Right lobe of liver (tissue), 4 donors: ENCODE measurements at regions not wholly inside any gene's neighbourhood (a gene's known extent, or its start where the extent isn't known, plus 50 kb on each side); places are given as distances from the start of the nearest gene placed in this dataset.

Experiments used
- POLR2A ChIP-seq: fragments of 450-650 bp; IDR thresholded peaks from one replicate; pipeline ENCODE4 v1.6.1; 2017; ENCODE audit warnings: antibody characterized with exemption, mild to moderate bottlenecking
- TF ChIP-seq, protein P1 (sequence below), 4 donors: fragments of 200-600 bp in 3 of 4; fragments of 450-650 bp in 1 of 4; IDR thresholded peaks; one replicate each; pipeline versions ENCODE4 v1.5.1 to v1.8.0; 2016 to 2022; ENCODE audit warnings: antibody characterized with exemption in 4 of 4, mild to moderate bottlenecking in 2 of 4
- donor health status: DM: no; HTN: no; CAD: no.
- donor health status: DM: no; HTN: no; CAD: no.
- donor health status: DM: no; HTN: yes; CAD: no.

DNA sequence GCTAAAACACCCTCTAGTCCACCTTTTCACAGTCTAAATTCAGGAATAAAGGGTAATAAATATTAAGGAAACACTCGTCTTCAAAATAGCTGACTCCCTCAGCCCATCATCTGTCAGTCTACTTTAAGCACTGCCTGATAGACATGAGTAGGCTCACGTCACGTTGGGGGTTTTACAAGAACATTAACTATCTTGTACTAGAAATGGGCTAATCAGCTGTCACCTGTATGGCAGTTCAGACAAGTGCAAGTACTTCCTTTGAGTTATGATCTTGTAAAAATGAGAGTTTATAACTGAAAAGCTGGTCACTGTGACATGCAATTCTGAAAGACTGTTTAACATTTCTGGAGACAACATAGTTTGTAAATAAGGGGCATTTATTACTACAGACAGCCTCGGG, 936.7 kb upstream of the CTNND2 start:
- TF ChIP-seq, protein P1, sequence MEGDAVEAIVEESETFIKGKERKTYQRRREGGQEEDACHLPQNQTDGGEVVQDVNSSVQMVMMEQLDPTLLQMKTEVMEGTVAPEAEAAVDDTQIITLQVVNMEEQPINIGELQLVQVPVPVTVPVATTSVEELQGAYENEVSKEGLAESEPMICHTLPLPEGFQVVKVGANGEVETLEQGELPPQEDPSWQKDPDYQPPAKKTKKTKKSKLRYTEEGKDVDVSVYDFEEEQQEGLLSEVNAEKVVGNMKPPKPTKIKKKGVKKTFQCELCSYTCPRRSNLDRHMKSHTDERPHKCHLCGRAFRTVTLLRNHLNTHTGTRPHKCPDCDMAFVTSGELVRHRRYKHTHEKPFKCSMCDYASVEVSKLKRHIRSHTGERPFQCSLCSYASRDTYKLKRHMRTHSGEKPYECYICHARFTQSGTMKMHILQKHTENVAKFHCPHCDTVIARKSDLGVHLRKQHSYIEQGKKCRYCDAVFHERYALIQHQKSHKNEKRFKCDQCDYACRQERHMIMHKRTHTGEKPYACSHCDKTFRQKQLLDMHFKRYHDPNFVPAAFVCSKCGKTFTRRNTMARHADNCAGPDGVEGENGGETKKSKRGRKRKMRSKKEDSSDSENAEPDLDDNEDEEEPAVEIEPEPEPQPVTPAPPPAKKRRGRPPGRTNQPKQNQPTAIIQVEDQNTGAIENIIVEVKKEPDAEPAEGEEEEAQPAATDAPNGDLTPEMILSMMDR (IDR thresholded peaks at IDR 0.05) = no peak
- TF ChIP-seq POLR2A = no peak
